HepG2 (cell line): ENCODE measurements at regions not wholly inside any gene's neighbourhood (a gene's known extent, or its start where the extent isn't known, plus 50 kb on each side); places are given as distances from the start of the nearest gene placed in this dataset.

ENCODE experiments used
- ATAC-seq: fragments of 200-7000 bp; cut with Tn5 transposase; 3 replicates; pipeline ENCODE4 v1.9.1; 2020; ENCODE audit warnings: mild to moderate bottlenecking, moderate library complexity
- BruUV-seq: library from RNA; stranded (reverse); fragments of 400-500 nt; replicated peaks from 2 replicates; lab custom pipeline; 2021; lab: Mats Ljungman, UMichigan
- CTCF ChIA-PET: fragments of 300-600 bp; formaldehyde crosslinking; extraction: SDS; loops from one replicate; lab custom pipeline; 2021; ENCODE audit warnings: low total read pairs, inconsistent platforms, low intra/inter-chr PET ratio; lab: Yijun Ruan, JAX
- POLR2A ChIA-PET: fragments of 350-600 bp; sonication (Branson Sonifier 250); formaldehyde crosslinking; loops from one replicate; lab custom pipeline; 2020; ENCODE audit warnings: antibody characterized with exemption, inconsistent platforms; lab: Yijun Ruan, JAX
- DNase-seq: peaks from one replicate; pipeline ENCODE4 v3.0.0-alpha.2; 2015; ENCODE audit warnings: low spot score
- FAIRE-seq: peaks from 3 replicates; lab custom pipeline; 2011; peaks lifted over from hg19 to GRCh38; lab: Jason Lieb, UNC
- H2AFZ ChIP-seq: one replicate; pipeline ENCODE4 v1.6.1; 2011; ENCODE audit warnings: low read length, inconsistent platforms
- H3K27ac ChIP-seq: fragments of 300-600 bp; 3 replicates; pipeline ENCODE4 v1.8.0; 2011; ENCODE audit warnings: mixed run types, mild to moderate bottlenecking, mixed read lengths, low read length, inconsistent platforms; ENCODE audit not compliant: insufficient read depth; ENCODE audit errors: extremely low read length
- H3K27me3 ChIP-seq, 2 experiments: fragments of 200-600 bp in 1 of 2; 2 replicates in 1 of 2; 3 replicates in 1 of 2; pipeline versions ENCODE4 v1.6.0 to v1.8.0; 2011; ENCODE audit warnings: low read length in 2 of 2, mild to moderate bottlenecking in 2 of 2, moderate library complexity in 2 of 2, inconsistent platforms in 1 of 2; ENCODE audit not compliant: insufficient read depth in 2 of 2, control insufficient read depth in 1 of 2
- H3K36me3 ChIP-seq, 2 experiments: fragments of 200-600 bp in 1 of 2; replicated peaks in 1 of 2; 2 replicates in 1 of 2; 3 replicates in 1 of 2; pipeline versions ENCODE4 v1.5.1 to v1.8.0; 2011; ENCODE audit warnings: low read length in 2 of 2, inconsistent platforms in 1 of 2; ENCODE audit not compliant: insufficient read depth in 2 of 2, control insufficient read depth in 1 of 2
- H3K4me1 ChIP-seq: 2 replicates; pipeline ENCODE4 v1.5.1; 2012; ENCODE audit warnings: low read length, inconsistent platforms; ENCODE audit not compliant: insufficient read depth
- H3K4me2 ChIP-seq: 2 replicates; pipeline ENCODE4 v1.6.0; 2011; ENCODE audit warnings: low read depth, low read length, inconsistent platforms
- H3K4me3 ChIP-seq, 3 experiments: fragments of 200-600 bp in 1 of 3; sonication (generic), shearing (Covaris generic) in 1 of 3; replicated peaks in 1 of 3; 2 replicates each; pipeline ENCODE4 v1.5.1; 2011 to 2016; ENCODE audit warnings: low read length in 3 of 3, inconsistent platforms in 2 of 3, low read depth in 2 of 3, mild to moderate bottlenecking in 2 of 3, control low read depth in 1 of 3, mixed read lengths in 1 of 3; ENCODE audit not compliant: insufficient read depth in 1 of 3
- H3K79me2 ChIP-seq: one replicate; pipeline ENCODE4 v1.6.1; 2011; ENCODE audit warnings: low read length, inconsistent platforms; ENCODE audit not compliant: insufficient read depth
- H3K9ac ChIP-seq: 2 replicates; pipeline ENCODE4 v1.6.0; 2011; ENCODE audit warnings: mild to moderate bottlenecking, low read depth, low read length, inconsistent platforms; ENCODE audit not compliant: insufficient read depth
- H3K9me3 ChIP-seq: 2 replicates; pipeline ENCODE4 v1.5.1; 2012; ENCODE audit warnings: mild to moderate bottlenecking, low read length
- H4K20me1 ChIP-seq: 2 replicates; pipeline ENCODE4 v1.6.0; 2011; ENCODE audit warnings: inconsistent platforms, mild to moderate bottlenecking, low read length, moderate library complexity; ENCODE audit not compliant: insufficient read depth
- CCAR2 ChIP-seq: fragments of 200-400 bp; formaldehyde crosslinking; optimal IDR thresholded peaks from 2 replicates; pipeline ENCODE3; 2018; ENCODE audit warnings: low read depth, mild to moderate bottlenecking, low read length, moderate library complexity
- HCFC1 ChIP-seq: fragments of 150-350 bp; IDR thresholded peaks from 2 replicates; pipeline ENCODE4 v1.6.1; 2014; ENCODE audit warnings: low read depth, low read length
- MED1 ChIP-seq: sonication (generic); formaldehyde crosslinking; IDR thresholded peaks from 2 replicates; pipeline ENCODE4 v1.4.0; 2020; ENCODE audit warnings: missing genetic modification reagents
- NKX3-1 ChIP-seq: sonication (generic); formaldehyde crosslinking; IDR thresholded peaks from 2 replicates; pipeline ENCODE4 v1.5.0; 2020; ENCODE audit warnings: missing genetic modification reagents
- PHF5A ChIP-seq: IDR thresholded peaks from one replicate; pipeline ENCODE4 v1.6.1; 2018; ENCODE audit warnings: low read depth, missing genetic modification reagents; ENCODE audit not compliant: unreplicated experiment
- POGK ChIP-seq: sonication (generic); formaldehyde crosslinking; conservative IDR thresholded peaks from 2 replicates; pipeline ENCODE4 v1.8.0; 2022; ENCODE audit warnings: mild to moderate bottlenecking, moderate library complexity, missing genetic modification reagents
- SNRNP70 ChIP-seq: fragments of 200-400 bp; formaldehyde crosslinking; IDR thresholded peaks from 2 replicates; pipeline ENCODE4 v1.6.1; 2017; ENCODE audit warnings: mild to moderate bottlenecking, low read depth, low read length, moderate library complexity
- ZNF160 ChIP-seq: sonication (generic); formaldehyde crosslinking; IDR thresholded peaks from 2 replicates; pipeline ENCODE4 v1.8.0; 2022; ENCODE audit warnings: mild to moderate bottlenecking, inconsistent platforms, missing genetic modification reagents
- ZNF430 ChIP-seq: sonication (generic); formaldehyde crosslinking; IDR thresholded peaks from 2 replicates; pipeline ENCODE4 v1.9.0; 2021; ENCODE audit warnings: mild to moderate bottlenecking, missing genetic modification reagents
- ZNF83 ChIP-seq: sonication (generic); formaldehyde crosslinking; IDR thresholded peaks from 2 replicates; pipeline ENCODE4 v1.4.0; 2020; ENCODE audit warnings: missing genetic modification reagents, mild to moderate bottlenecking, borderline replicate concordance
- in situ Hi-C: cut with HindIII; loops from 2 replicates; pipeline ENCODE4 v1.10.0; 2017; ENCODE audit warnings: low pct_unique_long_range_greater_than_20kb; ENCODE audit not compliant: extremely low pct_ligation_motif_present
- intact Hi-C: fragments of 100-400 bp; cut with micrococcal nuclease; formaldehyde crosslinking; loops from one replicate; pipeline ENCODE4 v1.10.0; 2022; ENCODE audit not compliant: unreplicated experiment

- intact Hi-C loops: no loop called here
- TF ChIP-seq CCAR2: no peak
- no peak for TF ChIP-seq ZNF83
- TF ChIP-seq HCFC1: no peak
- TF ChIP-seq POGK (CRISPR knock-in tag): no peak
- TF ChIP-seq MED1: no peak
- TF ChIP-seq NKX3-1 (CRISPR knock-in tag): no peak
- no peak for TF ChIP-seq ZNF160 (CRISPR knock-in tag)
- TF ChIP-seq PHF5A (CRISPR knock-in tag): no peak
- no peak for TF ChIP-seq SNRNP70
- no peak for TF ChIP-seq ZNF430 (CRISPR knock-in tag)
- no peak for ATAC-seq
- no peak for DNase-seq
- Histone ChIP-seq H3K4me2 (no peak overlapping the region), H4K20me1 (no peaks in the 10 kb centered on the region), H2AFZ (no peak overlapping the region), H3K4me3 (no peak overlapping the region), H3K79me2 (no peaks in the 10 kb centered on the region), H3K4me1 (no peaks in the 10 kb centered on the region), H3K27ac (no peak overlapping the region), H3K9me3 (no peaks in the 10 kb centered on the region), H3K27me3 (no peaks in the 10 kb centered on the region), H3K36me3 (no peaks in the 10 kb centered on the region), H3K9ac (no peak overlapping the region)
- CTCF ChIA-PET: no interaction called here
- in situ Hi-C loops: no loop called here
- BruUV-seq: no TSS peak
- POLR2A ChIA-PET: no interaction called here
- FAIRE-seq: no peak
Observed at GRCh38 chr10:83849150-83849549, 290.2 kb upstream of the GHITM start.
